ENCODE measurements at regions not wholly inside any gene's neighbourhood (a gene's known extent, or its start where the extent isn't known, plus 50 kb on each side); places are given as distances from the start of the nearest gene placed in this dataset.

GRCh38 chr6:130773860-130774259 is 53.3 kb upstream of the SMLR1 start:
- H3K9ac ChIP-seq (replicated peaks; ENCODE audit: extremely low read depth, insufficient read depth, low read length), result no peak overlapping the region
- FAIRE-seq (no peak), DNase-seq (ENCODE audit: low read depth, low spot score) (no peak)
- ChIA-PET CTCF (no interaction called here), POLR2A (no interaction called here)
- intact Hi-C loops (cut with micrococcal nuclease) (no loop called here), dilution Hi-C loops (cut with MboI; ENCODE audit: extremely low pct_ligation_motif_present, low sequenced_read_pairs) (no loop called here)
- H2AFZ ChIP-seq (ENCODE audit: low read depth, low read length), result no peak overlapping the region
- H3K4me2 ChIP-seq (ENCODE audit: insufficient read depth, low read length), result no peak overlapping the region
- H4K20me1 ChIP-seq (replicated peaks; ENCODE audit: control insufficient read depth, extremely low read depth, insufficient read depth, low read length), result no peaks in the 10 kb centered on the region
- H3K27ac ChIP-seq (ENCODE audit: insufficient read depth, low read depth, low read length), result no peak overlapping the region
- H3K9me1 ChIP-seq (replicated peaks; ENCODE audit: control insufficient read depth, extremely low read depth, insufficient read depth, low read length), result no peaks in the 10 kb centered on the region
- H3K27me3 ChIP-seq (ENCODE audit: control insufficient read depth in 2 of 2, insufficient read depth in 2 of 2, low read length in 2 of 2), result peaks cover 0 to 6% of the 10 kb centered on the region in 2 experiments
- H3K4me3 ChIP-seq (replicated peaks in 1 of 3; ENCODE audit: insufficient read depth in 1 of 3, low read depth in 1 of 3, low read length in 3 of 3), result no peak overlapping the region
- H3K9me3 ChIP-seq (replicated peaks; ENCODE audit: control insufficient read depth, insufficient read depth, low read length), result no peaks in the 10 kb centered on the region
- TF ChIP-seq JUN (IDR thresholded peaks at IDR 0.05; ENCODE audit: borderline replicate concordance, insufficient read depth, insufficient read length, low read depth), result no peak
- TF ChIP-seq POLR2A (IDR thresholded peaks at IDR 0.05; ENCODE audit: low read depth, low read length), result no peak
- TF ChIP-seq FOS (IDR thresholded peaks at IDR 0.05; ENCODE audit: borderline replicate concordance, insufficient read depth, low read length), result no peak
- TF ChIP-seq GATA2 (IDR thresholded peaks at IDR 0.05; ENCODE audit: insufficient read depth, insufficient read length, low read depth, low read length), result no peak
- TF ChIP-seq MYC (IDR thresholded peaks at IDR 0.05; ENCODE audit: low read depth, low read length), result no peak
- no peak for TF ChIP-seq EZH2 (IDR thresholded peaks at IDR 0.05; ENCODE audit: borderline replicate concordance, low read depth, low read length, severe bottlenecking)
- no peak for TF ChIP-seq CTCF (IDR thresholded peaks at IDR 0.05; ENCODE audit: extremely low read depth in 1 of 2, insufficient read depth in 1 of 2, low read depth in 1 of 2, low read length in 2 of 2)
- no peaks in the 10 kb centered on the region for H3K79me2 ChIP-seq (ENCODE audit: control insufficient read depth, insufficient read depth, low read length)
- H3K4me1 ChIP-seq (ENCODE audit: control insufficient read depth, extremely low read depth, insufficient read depth, low read length), result no peaks in the 10 kb centered on the region
- no peaks in the 10 kb centered on the region for H3K36me3 ChIP-seq (ENCODE audit: control insufficient read depth in 2 of 2, extremely low read depth in 1 of 2, insufficient read depth in 2 of 2, low read length in 2 of 2)
- BruUV-seq (replicated peaks), result no TSS peak

Data from endothelial cell of umbilical vein (primary cell).